SK-N-SH (cell line): ENCODE measurements at regions not wholly inside any gene's neighbourhood (a gene's known extent, or its start where the extent isn't known, plus 50 kb on each side); places are given as distances from the start of the nearest gene placed in this dataset.

Source experiments
- CTCF ChIA-PET: fragments of 300-600, 350-600 bp; formaldehyde crosslinking; extraction: SDS; loops from one replicate; lab custom pipeline; 2021; lab: Yijun Ruan, JAX
- POLR2A ChIA-PET: fragments of 350-600 bp; sonication (Branson Sonifier 250); formaldehyde crosslinking; extraction: SDS; loops from one replicate; lab custom pipeline; 2020; ENCODE audit warnings: antibody characterized with exemption, inconsistent platforms; lab: Yijun Ruan, JAX
- DNase-seq: peaks from one replicate; pipeline ENCODE4 v3.0.0; 2012
- H2AFZ ChIP-seq: fragments of 200-600 bp; sonication (generic); 2 replicates; pipeline ENCODE4 v1.8.1; 2016; ENCODE audit warnings: antibody characterized with exemption, mild to moderate bottlenecking, low read depth
- H3F3A ChIP-seq: fragments of 200-600 bp; sonication (generic); replicated peaks from 2 replicates; pipeline ENCODE3; 2016; ENCODE audit warnings: antibody characterized with exemption, mild to moderate bottlenecking; ENCODE audit not compliant: insufficient read depth
- H3K27ac ChIP-seq, 2 experiments: fragments of 200-500 bp in 1 of 2; fragments of 200-600 bp in 1 of 2; sonication (Bioruptor generic) in 1 of 2; sonication (generic), shearing (Covaris generic) in 1 of 2; 2 replicates each; pipeline versions ENCODE4 v1.5.1 to v1.6.1; 2014 to 2016; ENCODE audit warnings: low read depth in 2 of 2, inconsistent platforms in 1 of 2, low read length in 1 of 2, mild to moderate bottlenecking in 1 of 2, mixed read lengths in 1 of 2
- H3K27me3 ChIP-seq: fragments of 200-600 bp; sonication (generic), shearing (Covaris generic); 2 replicates; pipeline ENCODE4 v1.6.1; 2016; ENCODE audit warnings: mixed run types; ENCODE audit not compliant: insufficient read depth
- H3K36me3 ChIP-seq, 2 experiments: fragments of 200-500 bp in 1 of 2; fragments of 200-600 bp in 1 of 2; sonication (Bioruptor generic) in 1 of 2; sonication (generic) in 1 of 2; replicated peaks in 1 of 2; 2 replicates each; pipeline versions ENCODE3 to v1.5.1; 2014 to 2016; ENCODE audit warnings: low read length in 1 of 2, mild to moderate bottlenecking in 1 of 2; ENCODE audit not compliant: insufficient read depth in 2 of 2, control insufficient read depth in 1 of 2
- H3K4me1 ChIP-seq, 2 experiments: fragments of 200-500 bp in 1 of 2; fragments of 200-600 bp in 1 of 2; sonication (Bioruptor generic) in 1 of 2; sonication (generic), shearing (Covaris generic) in 1 of 2; 2 replicates each; pipeline versions ENCODE4 v1.5.1 to v1.6.1; 2014 to 2016; ENCODE audit warnings: low read depth in 1 of 2, low read length in 1 of 2, mixed run types in 1 of 2; ENCODE audit not compliant: insufficient read depth in 2 of 2, control insufficient read depth in 1 of 2
- H3K4me2 ChIP-seq: fragments of 200-600 bp; sonication (generic), shearing (Covaris generic); 2 replicates; pipeline ENCODE4 v1.6.1; 2017; ENCODE audit warnings: mixed run types
- H3K4me3 ChIP-seq, 2 experiments: fragments of 200-500 bp in 1 of 2; fragments of 200-600 bp in 1 of 2; sonication (Bioruptor generic) in 1 of 2; sonication (generic), shearing (Covaris generic) in 1 of 2; 2 replicates each; pipeline versions ENCODE4 v1.5.1 to v1.8.1; 2014 to 2016; ENCODE audit warnings: low read depth in 2 of 2, inconsistent platforms in 1 of 2, low read length in 1 of 2, mild to moderate bottlenecking in 1 of 2, mixed read lengths in 1 of 2, moderate library complexity in 1 of 2
- H3K79me2 ChIP-seq: fragments of 200-600 bp; sonication (generic); 2 replicates; pipeline ENCODE4 v1.8.1; 2017; ENCODE audit warnings: mild to moderate bottlenecking; ENCODE audit not compliant: insufficient read depth
- H3K9ac ChIP-seq: fragments of 200-600 bp; sonication (generic); 2 replicates; pipeline ENCODE4 v1.6.1; 2017; ENCODE audit warnings: mixed run types
- H3K9me2 ChIP-seq: fragments of 200-600 bp; sonication (generic); 2 replicates; pipeline ENCODE4 v1.6.1; 2017; ENCODE audit warnings: mixed run types
- H3K9me3 ChIP-seq: fragments of 200-600 bp; sonication (generic); 2 replicates; pipeline ENCODE4 v1.6.1; 2017; ENCODE audit warnings: mixed run types, mild to moderate bottlenecking, moderate library complexity
- H4K20me1 ChIP-seq: fragments of 200-600 bp; sonication (generic); 2 replicates; pipeline ENCODE4 v1.6.1; 2017; ENCODE audit warnings: mild to moderate bottlenecking, mixed run types; ENCODE audit not compliant: insufficient read depth
- ELF1 ChIP-seq: IDR thresholded peaks from 2 replicates; pipeline ENCODE4 v1.4.0; 2012
- EP300 ChIP-seq, 2 experiments: IDR thresholded peaks; 2 replicates each; pipeline versions ENCODE4 v1.4.0 to v1.6.1; 2012; ENCODE audit warnings: borderline replicate concordance in 1 of 2, low read depth in 1 of 2, low read length in 1 of 2
- EZH2phosphoT487 ChIP-seq: fragments of 200-600 bp; sonication (generic); IDR thresholded peaks from 2 replicates; pipeline ENCODE4 v1.6.1; 2017; ENCODE audit warnings: low read depth, mixed run types, mild to moderate bottlenecking, antibody characterized with exemption, moderate library complexity, borderline replicate concordance
- FOSL2 ChIP-seq: IDR thresholded peaks from 2 replicates; pipeline ENCODE4 v1.4.0; 2012; ENCODE audit warnings: low read depth, mild to moderate bottlenecking, moderate library complexity, borderline replicate concordance
- FOXM1 ChIP-seq: IDR thresholded peaks from 2 replicates; pipeline ENCODE4 v1.4.0; 2012; ENCODE audit warnings: low read depth, mild to moderate bottlenecking
- GATA2 ChIP-seq: sonication (generic); formaldehyde crosslinking; IDR thresholded peaks from 2 replicates; pipeline ENCODE4 v1.5.0; 2020; ENCODE audit warnings: mild to moderate bottlenecking, missing genetic modification reagents
- JUND ChIP-seq: IDR thresholded peaks from 2 replicates; pipeline ENCODE4 v1.4.0; 2012
- MXI1 ChIP-seq: IDR thresholded peaks from 2 replicates; pipeline ENCODE4 v1.6.1; 2012; ENCODE audit warnings: mild to moderate bottlenecking, low read depth, low read length, improper control_type of control experiment
- NFIC ChIP-seq: IDR thresholded peaks from 2 replicates; pipeline ENCODE4 v1.4.0; 2012; ENCODE audit warnings: borderline replicate concordance
- PBX3 ChIP-seq: IDR thresholded peaks from 2 replicates; pipeline ENCODE4; 2012
- RFX5 ChIP-seq: IDR thresholded peaks from 2 replicates; pipeline ENCODE4 v1.6.1; 2012; ENCODE audit warnings: mild to moderate bottlenecking, improper control_type of control experiment, low read length
- SIN3A ChIP-seq: IDR thresholded peaks from 2 replicates; pipeline ENCODE4 v1.6.1; 2012; ENCODE audit warnings: low read depth, mild to moderate bottlenecking, low read length, moderate library complexity, borderline replicate concordance
- SMC3 ChIP-seq: IDR thresholded peaks from 2 replicates; pipeline ENCODE4 v1.6.1; 2012; ENCODE audit warnings: low read depth, low read length, improper control_type of control experiment
- TAF1 ChIP-seq: IDR thresholded peaks from 2 replicates; pipeline ENCODE4 v1.6.1; 2012; ENCODE audit warnings: low read depth, mild to moderate bottlenecking, low read length, moderate library complexity, borderline replicate concordance
- YY1 ChIP-seq: IDR thresholded peaks from 2 replicates; pipeline ENCODE4 v1.4.0; 2012; ENCODE audit warnings: low read depth, mild to moderate bottlenecking
- WGBS: methylation state at CpG from one replicate; pipeline ENCODE4 v1.1.6; 2017; ENCODE audit warnings: low lambda C conversion rate; 5-methylcytosine and 5-hydroxymethylcytosine counted together
- TF ChIP-seq, protein P1 (sequence below): IDR thresholded peaks from 2 replicates; pipeline ENCODE4 v1.4.0; 2012; ENCODE audit warnings: low read depth, borderline replicate concordance
- TF ChIP-seq, protein P2 (sequence below): IDR thresholded peaks from 2 replicates; pipeline ENCODE4 v1.4.0; 2012; ENCODE audit warnings: low read depth, borderline replicate concordance

DNA sequence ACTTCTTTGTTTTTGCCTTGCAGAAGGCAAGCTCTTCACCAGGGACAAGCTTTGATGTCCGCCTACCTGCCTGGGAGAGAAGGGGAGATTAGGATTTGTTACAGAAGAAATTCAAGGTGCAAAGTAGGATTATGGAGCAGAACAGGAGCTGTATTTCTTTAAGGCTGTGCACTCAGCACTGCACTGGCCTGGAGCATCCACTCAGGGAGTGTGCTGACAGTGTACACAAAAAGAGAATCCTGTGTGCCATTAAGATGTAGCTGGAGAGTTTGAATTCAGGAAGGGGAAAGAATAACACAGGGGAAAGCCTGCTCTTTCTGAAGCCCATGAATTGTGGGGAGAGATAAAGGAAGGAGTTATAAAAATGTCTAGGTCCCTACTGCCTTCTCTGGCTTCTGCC lies 137.7 kb upstream of the ETS2 start:
- 7% methylated on average over 1 of the region's 1 CpG for WGBS
- peaks cover 0 to 5% of the 10 kb centered on the region in 2 experiments; a peak in 1 of 4 replicates for H3K4me1 ChIP-seq
- no peak overlapping the region for H3K4me3 ChIP-seq
- TF ChIP-seq GATA2 (CRISPR knock-in tag) (no peak), RFX5 (no peak), JUND (no peak), TAF1 (no peak), FOXM1 (no peak), YY1 (no peak), ELF1 (no peak), SMC3 (no peak), EZH2phosphoT487 (no peak), MXI1 (no peak), SIN3A (no peak), NFIC (no peak), EP300 (IDR thresholded peaks at IDR 0.05; ENCODE audit: borderline replicate concordance in 1 of 2, low read depth in 1 of 2, low read length in 1 of 2) (no peak), FOSL2 (no peak), PBX3 (no peak)
- TF ChIP-seq, protein P1, sequence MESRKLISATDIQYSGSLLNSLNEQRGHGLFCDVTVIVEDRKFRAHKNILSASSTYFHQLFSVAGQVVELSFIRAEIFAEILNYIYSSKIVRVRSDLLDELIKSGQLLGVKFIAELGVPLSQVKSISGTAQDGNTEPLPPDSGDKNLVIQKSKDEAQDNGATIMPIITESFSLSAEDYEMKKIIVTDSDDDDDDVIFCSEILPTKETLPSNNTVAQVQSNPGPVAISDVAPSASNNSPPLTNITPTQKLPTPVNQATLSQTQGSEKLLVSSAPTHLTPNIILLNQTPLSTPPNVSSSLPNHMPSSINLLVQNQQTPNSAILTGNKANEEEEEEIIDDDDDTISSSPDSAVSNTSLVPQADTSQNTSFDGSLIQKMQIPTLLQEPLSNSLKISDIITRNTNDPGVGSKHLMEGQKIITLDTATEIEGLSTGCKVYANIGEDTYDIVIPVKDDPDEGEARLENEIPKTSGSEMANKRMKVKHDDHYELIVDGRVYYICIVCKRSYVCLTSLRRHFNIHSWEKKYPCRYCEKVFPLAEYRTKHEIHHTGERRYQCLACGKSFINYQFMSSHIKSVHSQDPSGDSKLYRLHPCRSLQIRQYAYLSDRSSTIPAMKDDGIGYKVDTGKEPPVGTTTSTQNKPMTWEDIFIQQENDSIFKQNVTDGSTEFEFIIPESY, result no peak
- TF ChIP-seq, protein P2, sequence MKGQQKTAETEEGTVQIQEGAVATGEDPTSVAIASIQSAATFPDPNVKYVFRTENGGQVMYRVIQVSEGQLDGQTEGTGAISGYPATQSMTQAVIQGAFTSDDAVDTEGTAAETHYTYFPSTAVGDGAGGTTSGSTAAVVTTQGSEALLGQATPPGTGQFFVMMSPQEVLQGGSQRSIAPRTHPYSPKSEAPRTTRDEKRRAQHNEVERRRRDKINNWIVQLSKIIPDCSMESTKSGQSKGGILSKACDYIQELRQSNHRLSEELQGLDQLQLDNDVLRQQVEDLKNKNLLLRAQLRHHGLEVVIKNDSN, result no peak
- H3K9me3 ChIP-seq, result no peaks in the 10 kb centered on the region
- H3K27me3 ChIP-seq, result peaks cover 38% of the 10 kb centered on the region
- H2AFZ ChIP-seq, result no peak overlapping the region
- H3K27ac ChIP-seq, result no peak overlapping the region
- no peaks in the 10 kb centered on the region for H3K79me2 ChIP-seq
- ChIA-PET CTCF (interaction anchor here (0.9 to 4.8 kb wide), 5 partner anchors 12 to 469 kb away, joined by 3 to 35 read pairs (median 3); no protein-coding TSS in a partner anchor), POLR2A (no interaction called here)
- H3K4me2 ChIP-seq, result no peak overlapping the region
- H3K9me2 ChIP-seq, result no peaks in the 10 kb centered on the region
- no peaks in the 10 kb centered on the region for H3K36me3 ChIP-seq
- no peaks in the 10 kb centered on the region for H4K20me1 ChIP-seq
- no peak overlapping the region for H3K9ac ChIP-seq
- no peak for DNase-seq
- no peaks in the 10 kb centered on the region for H3F3A ChIP-seq
